NCI-H526 (cell line): ENCODE measurements at regions not wholly inside any gene's neighbourhood (a gene's known extent, or its start where the extent isn't known, plus 50 kb on each side); places are given as distances from the start of the nearest gene placed in this dataset.

Source experiments
- DNase-seq, 2 experiments: peaks; one replicate each; lab custom pipeline; 2025; lab: John Stamatoyannopoulos, UW

- DNase-seq: no peak
Measured at GRCh38 chr4:106429885-106430284, 61.3 kb upstream of the GIMD1 start.

GRCh38 chr4:106426069-106426468 lies 57.5 kb upstream of the GIMD1 start:
- no peak for DNase-seq

GRCh38 chr4:106425576-106425975 lies 57.0 kb upstream of the GIMD1 start:
- DNase-seq: no peak

- no peak for DNase-seq
Measured at GRCh38 chr4:106424426-106424825, 55.8 kb upstream of the GIMD1 start.

GRCh38 chr4:106423791-106424190 lies 55.2 kb upstream of the GIMD1 start:
- no peak for DNase-seq

GRCh38 chr4:106422766-106423165 lies 54.2 kb upstream of the GIMD1 start:
- no peak for DNase-seq

- DNase-seq: no peak
Measured at GRCh38 chr4:106421441-106422296, 53.1 kb upstream of the GIMD1 start.

GRCh38 chr4:106418444-106418843 lies 49.9 kb upstream of the GIMD1 start:
- DNase-seq: no peak
